Suppressor macrophage (primary cell): ENCODE measurements at regions not wholly inside any gene's neighbourhood (a gene's known extent, or its start where the extent isn't known, plus 50 kb on each side); places are given as distances from the start of the nearest gene placed in this dataset.
"Not testable (repeated sequence)": the region's sequence is repeated elsewhere in the genome, so short reads cannot be mapped to it uniquely, and the experiment has no call there.

Source experiments
- DNase-seq, 4 experiments: peaks; one replicate each; pipeline ENCODE4 v3.0.0-alpha.2; 2020 to 2022

- no peak for DNase-seq
Measured at GRCh38 chr20:48220033-48220633, 434.9 kb upstream of the SULF2 start.

- no peak for DNase-seq
Measured at GRCh38 chr20:48219306-48219705, 434.0 kb upstream of the SULF2 start.

GRCh38 chr20:48217190-48217589 lies 431.9 kb upstream of the SULF2 start:
- no peak for DNase-seq

- DNase-seq: no peak
Measured at GRCh38 chr20:48215536-48215935, 430.3 kb upstream of the SULF2 start.

GRCh38 chr20:48214601-48215000 lies 429.3 kb upstream of the SULF2 start:
- DNase-seq: no peak

GRCh38 chr20:48213635-48214034 lies 428.4 kb upstream of the SULF2 start:
- DNase-seq: not testable (repeated sequence)

- no peak for DNase-seq
Measured at GRCh38 chr20:48212806-48213509, 427.7 kb upstream of the SULF2 start.

- no peak for DNase-seq
Measured at GRCh38 chr20:48211847-48212246, 426.6 kb upstream of the SULF2 start.

GRCh38 chr20:48211238-48211637 lies 426.0 kb upstream of the SULF2 start:
- DNase-seq: no peak

GRCh38 chr20:48210111-48211027 lies 425.1 kb upstream of the SULF2 start:
- no peak for DNase-seq

GRCh38 chr20:48209102-48209501 lies 423.8 kb upstream of the SULF2 start:
- no peak for DNase-seq

GRCh38 chr20:48208176-48208575 lies 422.9 kb upstream of the SULF2 start:
- no peak for DNase-seq

GRCh38 chr20:48207505-48207904 lies 422.2 kb upstream of the SULF2 start:
- DNase-seq: no peak

- no peak for DNase-seq
Measured at GRCh38 chr20:48205786-48206185, 420.5 kb upstream of the SULF2 start.

- DNase-seq: no peak
Measured at GRCh38 chr20:48205281-48205782, 420.1 kb upstream of the SULF2 start.

- no peak for DNase-seq
Measured at GRCh38 chr20:48204499-48204898, 419.2 kb upstream of the SULF2 start.

- DNase-seq: no peak
Measured at GRCh38 chr20:48203252-48203651, 418.0 kb upstream of the SULF2 start.

- DNase-seq: no peak
Measured at GRCh38 chr20:48202334-48203113, 417.2 kb upstream of the SULF2 start.

- DNase-seq: no peak
Measured at GRCh38 chr20:48201885-48202284, 416.6 kb upstream of the SULF2 start.

GRCh38 chr20:48201188-48201587 lies 415.9 kb upstream of the SULF2 start:
- no peak for DNase-seq

GRCh38 chr20:48198929-48199451 lies 413.7 kb upstream of the SULF2 start:
- DNase-seq: no peak

- DNase-seq: no peak
Measured at GRCh38 chr20:48197066-48197465, 411.8 kb upstream of the SULF2 start.
